ENCODE measurements at regions not wholly inside any gene's neighbourhood (a gene's known extent, or its start where the extent isn't known, plus 50 kb on each side); places are given as distances from the start of the nearest gene placed in this dataset.
"Not testable (repeated sequence)": the region's sequence is repeated elsewhere in the genome, so short reads cannot be mapped to it uniquely, and the experiment has no call there.

- no peak for DNase-seq (ENCODE audit: low read depth)
Observed at GRCh38 chr2:237217995-237218616, 132.4 kb downstream of the COPS8 start.

- DNase-seq (ENCODE audit: low read depth), result no peak
Observed at GRCh38 chr2:237218756-237219155, 133.1 kb downstream of the COPS8 start.

- DNase-seq (ENCODE audit: low read depth), result no peak
Observed at GRCh38 chr2:237219826-237220225, 134.1 kb downstream of the COPS8 start.

GRCh38 chr2:237221443-237221842 lies 135.8 kb downstream of the COPS8 start:
- no peak for DNase-seq (ENCODE audit: low read depth)

- no peak for DNase-seq (ENCODE audit: low read depth)
Observed at GRCh38 chr2:237222178-237222577, 136.5 kb downstream of the COPS8 start.

- DNase-seq (ENCODE audit: low read depth), result no peak
Observed at GRCh38 chr2:237222601-237223041, 136.9 kb downstream of the COPS8 start.

GRCh38 chr2:237223201-237223861 lies 137.6 kb downstream of the COPS8 start:
- no peak for DNase-seq (ENCODE audit: low read depth)

- no peak for DNase-seq (ENCODE audit: low read depth)
Observed at GRCh38 chr2:237227190-237227589, 141.5 kb downstream of the COPS8 start.

GRCh38 chr2:237227592-237228280 lies 142.0 kb downstream of the COPS8 start:
- no peak for DNase-seq (ENCODE audit: low read depth)

GRCh38 chr2:237228281-237228625 lies 142.6 kb downstream of the COPS8 start:
- DNase-seq (ENCODE audit: low read depth), result no peak

- DNase-seq (ENCODE audit: low read depth), result no peak
Observed at GRCh38 chr2:237229905-237230304, 144.2 kb downstream of the COPS8 start.

GRCh38 chr2:237230355-237230754 lies 144.7 kb downstream of the COPS8 start:
- DNase-seq (ENCODE audit: low read depth), result no peak

- DNase-seq (ENCODE audit: low read depth), result no peak
Observed at GRCh38 chr2:237231593-237231992, 145.9 kb downstream of the COPS8 start.

GRCh38 chr2:237232166-237232565 lies 146.5 kb downstream of the COPS8 start:
- DNase-seq (ENCODE audit: low read depth), result no peak

GRCh38 chr2:237234268-237234667 lies 148.6 kb downstream of the COPS8 start:
- no peak for DNase-seq (ENCODE audit: low read depth)

- no peak for DNase-seq (ENCODE audit: low read depth)
Observed at GRCh38 chr2:237235383-237236095, 149.8 kb downstream of the COPS8 start.

- DNase-seq (ENCODE audit: low read depth), result no peak
Observed at GRCh38 chr2:237236188-237236587, 150.5 kb downstream of the COPS8 start.

- DNase-seq (ENCODE audit: low read depth), result no peak
Observed at GRCh38 chr2:237238249-237238648, 152.6 kb downstream of the COPS8 start.

GRCh38 chr2:237240252-237240651 lies 154.6 kb downstream of the COPS8 start:
- DNase-seq (ENCODE audit: low read depth), result no peak

GRCh38 chr2:237240868-237241267 lies 155.2 kb downstream of the COPS8 start:
- not testable (repeated sequence) for DNase-seq (ENCODE audit: low read depth)

- DNase-seq (ENCODE audit: low read depth), result no peak
Observed at GRCh38 chr2:237242091-237242536, 156.4 kb downstream of the COPS8 start.

- DNase-seq (ENCODE audit: low read depth), result no peak
Observed at GRCh38 chr2:237243487-237243886, 157.8 kb downstream of the COPS8 start.

GRCh38 chr2:237244178-237244577 lies 158.5 kb downstream of the COPS8 start:
- DNase-seq (ENCODE audit: low read depth), result no peak

Data from T follicular helper cell (primary cell).